K562 (cell line): ENCODE measurements at regions not wholly inside any gene's neighbourhood (a gene's known extent, or its start where the extent isn't known, plus 50 kb on each side); places are given as distances from the start of the nearest gene placed in this dataset.

Experiments
- ATAC-seq: fragments of 200-7000 bp; cut with Tn5 transposase; 3 replicates; pipeline ENCODE4 v1.9.1; 2020; ENCODE audit warnings: moderate library complexity
- BruUV-seq: library from RNA; stranded (reverse); fragments of 400-500 nt; replicated peaks from 2 replicates; lab custom pipeline; 2021; lab: Mats Ljungman, UMichigan
- CTCF ChIA-PET: fragments of 300-600 bp; formaldehyde crosslinking; extraction: SDS; loops from one replicate; lab custom pipeline; 2021; ENCODE audit warnings: low intra/inter-chr PET ratio; lab: Yijun Ruan, JAX
- POLR2A ChIA-PET: fragments of 300-600, 350-650 bp; sonication (Branson Sonifier 250); formaldehyde crosslinking; extraction: SDS; loops from one replicate; lab custom pipeline; 2021; ENCODE audit warnings: antibody characterized with exemption, inconsistent platforms; lab: Yijun Ruan, JAX
- DNase-seq, 4 experiments: peaks; one replicate each; pipeline versions ENCODE4 v3.0.0 to v3.0.0-alpha.2; 2011 to 2018; ENCODE audit warnings: low spot score in 3 of 4, mixed read lengths in 3 of 4; ENCODE audit errors: extremely low read depth in 1 of 4
- FAIRE-seq: peaks from 2 replicates; lab custom pipeline; 2011; peaks lifted over from hg19 to GRCh38; lab: Jason Lieb, UNC
- H2AFZ ChIP-seq: 2 replicates; pipeline ENCODE4 v1.6.0; 2011; ENCODE audit warnings: low read depth, low read length, control low read depth, inconsistent platforms
- H3K27ac ChIP-seq: fragments of 200-600 bp; 3 replicates; pipeline ENCODE4 v1.8.0; 2011; ENCODE audit warnings: low read depth, mild to moderate bottlenecking, control low read depth, inconsistent platforms, low read length, moderate library complexity, mixed read lengths; ENCODE audit errors: extremely low read depth
- H3K27me3 ChIP-seq, 2 experiments: fragments of 300-600 bp in 1 of 2; 2 replicates in 1 of 2; 3 replicates in 1 of 2; pipeline versions ENCODE4 v1.6.0 to v1.8.0; 2011; ENCODE audit warnings: inconsistent platforms in 2 of 2, low read length in 2 of 2, mild to moderate bottlenecking in 1 of 2, mixed read lengths in 1 of 2, moderate library complexity in 1 of 2; ENCODE audit not compliant: control insufficient read depth in 2 of 2, insufficient read depth in 2 of 2
- H3K36me3 ChIP-seq: fragments of 300-600 bp; 3 replicates; pipeline ENCODE4 v1.8.0; 2011; ENCODE audit warnings: mild to moderate bottlenecking, low read length, inconsistent platforms; ENCODE audit not compliant: control insufficient read depth, insufficient read depth
- H3K4me1 ChIP-seq, 2 experiments: fragments of 200-600 bp in 1 of 2; replicated peaks in 1 of 2; 2 replicates in 1 of 2; 3 replicates in 1 of 2; pipeline versions ENCODE4 v1.5.1 to v1.8.0; 2011; ENCODE audit warnings: inconsistent platforms in 2 of 2, low read length in 2 of 2, mild to moderate bottlenecking in 1 of 2, mixed read lengths in 1 of 2, moderate library complexity in 1 of 2; ENCODE audit not compliant: control insufficient read depth in 2 of 2, insufficient read depth in 2 of 2
- H3K4me2 ChIP-seq: 2 replicates; pipeline ENCODE4 v1.6.1; 2011; ENCODE audit warnings: low read length, control low read depth, inconsistent platforms, mixed read lengths; ENCODE audit not compliant: insufficient read depth
- H3K4me3 ChIP-seq: fragments of 200-600 bp; sonication (generic), shearing (Covaris generic); 2 replicates; pipeline ENCODE4 v1.5.1; 2016; ENCODE audit warnings: control low read depth, inconsistent platforms
- H3K79me2 ChIP-seq: fragments of 200-600 bp; 3 replicates; pipeline ENCODE4 v1.8.0; 2011; ENCODE audit warnings: low read length, inconsistent platforms; ENCODE audit not compliant: control insufficient read depth, insufficient read depth
- H3K9ac ChIP-seq, 2 experiments: 2 replicates each; pipeline versions ENCODE4 v1.6.0 to v1.6.1; 2011; ENCODE audit warnings: low read depth in 2 of 2, low read length in 2 of 2, control low read depth in 1 of 2, inconsistent platforms in 1 of 2, mild to moderate bottlenecking in 1 of 2, mixed read lengths in 1 of 2; ENCODE audit not compliant: insufficient read depth in 1 of 2
- H3K9me1 ChIP-seq: one replicate; pipeline ENCODE4 v1.6.0; 2011; ENCODE audit warnings: inconsistent platforms, mild to moderate bottlenecking, low read length, moderate library complexity; ENCODE audit not compliant: control insufficient read depth, insufficient read depth
- H3K9me3 ChIP-seq: replicated peaks from 2 replicates; pipeline ENCODE4 v1.5.1; 2011; ENCODE audit warnings: low read depth, low read length, inconsistent platforms; ENCODE audit not compliant: control insufficient read depth, insufficient read depth
- H4K20me1 ChIP-seq: replicated peaks from 2 replicates; pipeline ENCODE4 v1.6.1; 2011; ENCODE audit warnings: low read length, inconsistent platforms, mixed read lengths; ENCODE audit not compliant: control insufficient read depth, insufficient read depth
- AFF4 ChIP-seq: sonication (generic); formaldehyde crosslinking; IDR thresholded peaks from 2 replicates; pipeline ENCODE4 v1.8.0; 2023; ENCODE audit warnings: mild to moderate bottlenecking, missing genetic modification reagents
- BRF2 ChIP-seq: IDR thresholded peaks from 3 replicates; pipeline ENCODE4 v1.6.1; 2011; ENCODE audit warnings: borderline replicate concordance, mild to moderate bottlenecking; ENCODE audit not compliant: insufficient read length, insufficient read depth
- CSDE1 ChIP-seq, 2 experiments: fragments of 450-650 bp; IDR thresholded peaks; 2 replicates each; pipeline ENCODE4 v1.6.1; 2016; ENCODE audit warnings: mild to moderate bottlenecking in 1 of 2
- KDM2B ChIP-seq: fragments of 250-450 bp; sonication (Bioruptor Pico); IDR thresholded peaks from 2 replicates; pipeline ENCODE4 v1.8.0; 2021; ENCODE audit warnings: mild to moderate bottlenecking, moderate library complexity
- MXI1 ChIP-seq: IDR thresholded peaks from 2 replicates; pipeline ENCODE4 v1.6.1; 2011; ENCODE audit warnings: low read depth, mild to moderate bottlenecking, improper control_type of control experiment, low read length
- NR1H2 ChIP-seq: sonication (generic); formaldehyde crosslinking; IDR thresholded peaks from 2 replicates; pipeline ENCODE4 v1.4.0; 2020; ENCODE audit warnings: mild to moderate bottlenecking, missing genetic modification reagents
- RBM25 ChIP-seq: fragments of 200-400 bp; formaldehyde crosslinking; IDR thresholded peaks from 2 replicates; pipeline ENCODE4 v1.6.1; 2018; ENCODE audit warnings: low read length, low read depth, moderate library complexity; ENCODE audit not compliant: severe bottlenecking
- TGIF2 ChIP-seq: sonication (generic); formaldehyde crosslinking; IDR thresholded peaks from 2 replicates; pipeline ENCODE4 v1.8.1; 2022; ENCODE audit warnings: mild to moderate bottlenecking, missing genetic modification reagents, moderate library complexity
- ZNF354B ChIP-seq: fragments of 250-450 bp; sonication (Bioruptor Pico); IDR thresholded peaks from 2 replicates; pipeline ENCODE4 v1.4.0; 2020
- WGBS: fragments of 100-300 bp; shearing (Covaris generic); methylation state at CpG from one replicate; pipeline ENCODE4 v1.1.6; 2016; ENCODE audit warnings: low coverage, mixed read lengths; ENCODE audit not compliant: insufficient coverage; ENCODE audit errors: missing lambda C conversion rate; 5-methylcytosine and 5-hydroxymethylcytosine counted together
- in situ Hi-C: fragments of 300-500 bp; cut with MboI; formaldehyde crosslinking; loops from 4 replicates; pipeline ENCODE4 v1.15.0; 2018; ENCODE audit warnings: inconsistent platforms, mixed read lengths
- intact Hi-C: fragments of 100-400 bp; cut with micrococcal nuclease; formaldehyde crosslinking; loops from 2 replicates; pipeline ENCODE4 v1.14.2; 2022
- TF ChIP-seq, protein P1 (sequence below): fragments of 250-450 bp; sonication (Bioruptor Pico); IDR thresholded peaks from 2 replicates; pipeline ENCODE4 v1.5.0; 2022; ENCODE audit warnings: mild to moderate bottlenecking

- FAIRE-seq = no peak
- ATAC-seq = no peak
- intact Hi-C loops = no loop called here
- H3K9me3 ChIP-seq = no peaks in the 10 kb centered on the region
- TF ChIP-seq, protein P1, sequence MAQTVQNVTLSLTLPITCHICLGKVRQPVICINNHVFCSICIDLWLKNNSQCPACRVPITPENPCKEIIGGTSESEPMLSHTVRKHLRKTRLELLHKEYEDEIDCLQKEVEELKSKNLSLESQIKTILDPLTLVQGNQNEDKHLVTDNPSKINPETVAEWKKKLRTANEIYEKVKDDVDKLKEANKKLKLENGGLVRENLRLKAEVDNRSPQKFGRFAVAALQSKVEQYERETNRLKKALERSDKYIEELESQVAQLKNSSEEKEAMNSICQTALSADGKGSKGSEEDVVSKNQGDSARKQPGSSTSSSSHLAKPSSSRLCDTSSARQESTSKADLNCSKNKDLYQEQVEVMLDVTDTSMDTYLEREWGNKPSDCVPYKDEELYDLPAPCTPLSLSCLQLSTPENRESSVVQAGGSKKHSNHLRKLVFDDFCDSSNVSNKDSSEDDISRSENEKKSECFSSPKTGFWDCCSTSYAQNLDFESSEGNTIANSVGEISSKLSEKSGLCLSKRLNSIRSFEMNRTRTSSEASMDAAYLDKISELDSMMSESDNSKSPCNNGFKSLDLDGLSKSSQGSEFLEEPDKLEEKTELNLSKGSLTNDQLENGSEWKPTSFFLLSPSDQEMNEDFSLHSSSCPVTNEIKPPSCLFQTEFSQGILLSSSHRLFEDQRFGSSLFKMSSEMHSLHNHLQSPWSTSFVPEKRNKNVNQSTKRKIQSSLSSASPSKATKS (CRISPR knock-in tag) = no peak
- TF ChIP-seq NR1H2 (CRISPR knock-in tag) = no peak
- peak; percentile 22 for TF ChIP-seq RBM25
- TF ChIP-seq, all 486 proteins: peak for 1
- Histone ChIP-seq H2AFZ (no peak overlapping the region), H3K9me1 (no peaks in the 10 kb centered on the region), H3K9ac (no peak overlapping the region), H4K20me1 (no peaks in the 10 kb centered on the region), H3K79me2 (no peaks in the 10 kb centered on the region), H3K4me2 (no peak overlapping the region), H3K4me3 (no peak overlapping the region), H3K36me3 (no peaks in the 10 kb centered on the region), H3K27me3 (no peaks in the 10 kb centered on the region), H3K27ac (no peak overlapping the region), H3K4me1 (no peaks in the 10 kb centered on the region; a peak in 1 of 5 replicates)
- no peak for DNase-seq
- BruUV-seq = no TSS peak
- POLR2A ChIA-PET = no interaction called here
- CTCF ChIA-PET = no interaction called here
- in situ Hi-C loops = no loop called here
Observed at GRCh38 chr11:38160433-38160832, 1562.4 kb upstream of the RAG2 start.

DNA sequence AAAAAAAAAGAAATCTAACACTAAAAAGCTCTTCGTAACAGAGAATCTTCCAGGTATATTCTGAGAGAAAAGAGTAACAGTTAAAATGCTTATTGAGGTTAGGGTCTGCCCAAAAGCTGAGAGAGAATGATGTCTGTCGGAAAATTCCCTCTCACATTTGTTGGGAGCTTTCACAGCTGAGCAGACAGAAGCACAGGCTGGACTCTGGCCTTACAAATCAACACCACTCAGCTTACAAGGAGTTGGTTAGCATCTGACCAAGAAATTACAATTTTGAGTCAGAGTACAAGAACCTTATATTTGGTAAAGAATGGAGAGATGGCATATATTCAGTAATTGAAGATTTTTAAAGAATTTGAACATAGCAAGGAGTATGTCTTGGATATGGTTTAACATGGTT is 1561.0 kb upstream of the RAG2 start:
- 20% methylated on average over 2 of the region's 2 CpGs for WGBS
- H3K9me1 ChIP-seq = no peaks in the 10 kb centered on the region
- no peak overlapping the region for H3K27ac ChIP-seq
- H3K27me3 ChIP-seq = no peaks in the 10 kb centered on the region
- in situ Hi-C loops (no loop called here), intact Hi-C loops (no loop called here)
- no peak overlapping the region for H2AFZ ChIP-seq
- ATAC-seq = no peak
- H3K79me2 ChIP-seq = no peaks in the 10 kb centered on the region
- no peaks in the 10 kb centered on the region for H3K36me3 ChIP-seq
- BruUV-seq = no TSS peak
- no peak for FAIRE-seq
- H3K4me2 ChIP-seq = no peak overlapping the region
- no peak for DNase-seq
- no peak overlapping the region for H3K4me3 ChIP-seq
- H3K4me1 ChIP-seq = no peaks in the 10 kb centered on the region; a peak in 1 of 5 replicates
- no peaks in the 10 kb centered on the region for H3K9me3 ChIP-seq
- H4K20me1 ChIP-seq = no peaks in the 10 kb centered on the region
- CTCF ChIA-PET = no interaction called here
- no peak overlapping the region for H3K9ac ChIP-seq
- POLR2A ChIA-PET = no interaction called here
- TF ChIP-seq KDM2B = no peak
- no peak for TF ChIP-seq AFF4 (CRISPR knock-in tag)
- no peak for TF ChIP-seq ZNF354B
- TF ChIP-seq BRF2 = no peak
- no peak for TF ChIP-seq MXI1
- TF ChIP-seq TGIF2 (CRISPR knock-in tag) = no peak
- no peak for TF ChIP-seq CSDE1 (IDR thresholded peaks at IDR 0.05)
